ENCODE measurements at regions not wholly inside any gene's neighbourhood (a gene's known extent, or its start where the extent isn't known, plus 50 kb on each side); places are given as distances from the start of the nearest gene placed in this dataset.

GRCh38 chr9:80492221-80492620 is 920.5 kb downstream of the TLE4 start:
- TF ChIP-seq CTCF (IDR thresholded peaks at IDR 0.05) = no peak
- TF ChIP-seq POLR2A (IDR thresholded peaks at IDR 0.05) = no peak

Data from adrenal gland (tissue), 5 donors.